ENCODE measurements at regions not wholly inside any gene's neighbourhood (a gene's known extent, or its start where the extent isn't known, plus 50 kb on each side); places are given as distances from the start of the nearest gene placed in this dataset.

DNA sequence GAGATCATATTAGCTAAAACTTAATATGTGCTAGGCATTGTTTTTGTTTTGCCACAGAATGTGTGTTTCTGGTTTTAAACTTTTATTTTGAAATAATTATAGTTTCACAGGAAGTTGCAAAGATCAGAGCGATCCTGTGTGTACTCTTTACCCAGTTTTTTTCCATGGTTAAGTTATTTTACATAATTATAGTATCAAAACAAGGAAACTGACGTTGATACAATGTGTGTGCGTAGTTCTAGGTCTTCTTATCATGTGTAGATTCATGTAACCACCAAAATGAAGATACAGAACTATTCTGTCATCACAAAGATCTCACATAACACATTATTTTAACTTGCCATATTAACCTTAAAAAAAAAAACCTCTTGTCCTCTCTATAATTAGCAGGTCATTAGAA lies 69.2 kb downstream of the BLTP1 start:
- Histone ChIP-seq H3K27me3 (replicated peaks; ENCODE audit: insufficient read depth) (no peaks in the 10 kb centered on the region), H3K4me1 (ENCODE audit: control insufficient read depth in 1 of 2, low read depth in 2 of 2) (no peaks in the 10 kb centered on the region), H3K27ac (no peak overlapping the region), H3K36me3 (peaks cover 6% of the 10 kb centered on the region), H3K4me3 (no peak overlapping the region), H3K9me3 (no peaks in the 10 kb centered on the region)
- ATAC-seq (ENCODE audit: insufficient number of reproducible peaks, low FRiP score, low read depth) (no peak), DNase-seq (ENCODE audit: low spot score) (no peak)
- TF ChIP-seq, protein P1, sequence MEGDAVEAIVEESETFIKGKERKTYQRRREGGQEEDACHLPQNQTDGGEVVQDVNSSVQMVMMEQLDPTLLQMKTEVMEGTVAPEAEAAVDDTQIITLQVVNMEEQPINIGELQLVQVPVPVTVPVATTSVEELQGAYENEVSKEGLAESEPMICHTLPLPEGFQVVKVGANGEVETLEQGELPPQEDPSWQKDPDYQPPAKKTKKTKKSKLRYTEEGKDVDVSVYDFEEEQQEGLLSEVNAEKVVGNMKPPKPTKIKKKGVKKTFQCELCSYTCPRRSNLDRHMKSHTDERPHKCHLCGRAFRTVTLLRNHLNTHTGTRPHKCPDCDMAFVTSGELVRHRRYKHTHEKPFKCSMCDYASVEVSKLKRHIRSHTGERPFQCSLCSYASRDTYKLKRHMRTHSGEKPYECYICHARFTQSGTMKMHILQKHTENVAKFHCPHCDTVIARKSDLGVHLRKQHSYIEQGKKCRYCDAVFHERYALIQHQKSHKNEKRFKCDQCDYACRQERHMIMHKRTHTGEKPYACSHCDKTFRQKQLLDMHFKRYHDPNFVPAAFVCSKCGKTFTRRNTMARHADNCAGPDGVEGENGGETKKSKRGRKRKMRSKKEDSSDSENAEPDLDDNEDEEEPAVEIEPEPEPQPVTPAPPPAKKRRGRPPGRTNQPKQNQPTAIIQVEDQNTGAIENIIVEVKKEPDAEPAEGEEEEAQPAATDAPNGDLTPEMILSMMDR (IDR thresholded peaks at IDR 0.05), result no peak

DNA sequence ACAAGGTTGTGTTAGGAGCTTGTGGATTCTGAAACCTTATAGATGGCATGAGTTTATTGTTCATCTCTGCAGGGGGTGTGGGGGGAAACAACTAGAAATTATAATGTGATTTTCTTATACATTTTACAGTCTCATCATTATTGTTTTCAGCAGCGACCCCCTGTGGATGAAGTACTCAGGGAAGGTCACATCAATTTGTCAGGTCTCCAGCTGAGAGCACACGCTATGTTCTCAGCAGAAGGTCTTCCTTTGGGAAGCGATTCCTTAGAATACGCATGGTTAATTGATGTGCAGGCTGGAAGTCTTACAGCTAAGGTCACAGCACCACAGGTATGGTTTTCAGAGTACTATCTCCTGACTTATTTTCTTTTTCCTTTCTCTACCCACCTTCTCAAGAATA lies 72.2 kb downstream of the BLTP1 start:
- TF ChIP-seq, protein P1 (IDR thresholded peaks at IDR 0.05), result no peak
- DNase-seq (ENCODE audit: low spot score), result no peak
- no peak overlapping the region for H3K4me3 ChIP-seq
- no peaks in the 10 kb centered on the region for H3K4me1 ChIP-seq (ENCODE audit: control insufficient read depth in 1 of 2, low read depth in 2 of 2)
- peaks cover 8% of the 10 kb centered on the region for H3K36me3 ChIP-seq
- H3K27ac ChIP-seq, result no peak overlapping the region
- H3K9me3 ChIP-seq, result no peaks in the 10 kb centered on the region
- no peaks in the 10 kb centered on the region for H3K27me3 ChIP-seq (replicated peaks; ENCODE audit: insufficient read depth)
- no peak for ATAC-seq (ENCODE audit: insufficient number of reproducible peaks, low FRiP score, low read depth)

DNA sequence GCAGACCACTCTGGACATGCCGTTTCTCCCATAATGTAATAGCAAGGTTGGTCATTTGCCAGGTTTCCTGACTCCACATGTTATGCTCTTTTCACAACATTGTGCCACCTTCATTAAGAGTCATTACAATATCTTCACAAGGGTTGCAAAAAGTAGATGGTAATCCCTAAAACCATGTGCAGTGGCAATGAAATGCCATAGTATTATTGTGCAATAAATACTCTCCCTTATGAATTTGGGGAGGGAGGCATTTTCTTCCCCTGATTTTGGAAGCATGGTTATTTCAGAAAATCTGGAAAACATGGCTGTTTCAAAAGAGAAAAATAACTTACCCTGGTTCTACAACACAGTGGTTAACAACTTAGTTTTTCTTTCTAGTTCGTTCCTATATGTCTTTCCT lies 75.1 kb downstream of the BLTP1 start:
- Histone ChIP-seq H3K4me1 (ENCODE audit: control insufficient read depth in 1 of 2, low read depth in 2 of 2) (no peaks in the 10 kb centered on the region), H3K27me3 (replicated peaks; ENCODE audit: insufficient read depth) (no peaks in the 10 kb centered on the region), H3K4me3 (no peak overlapping the region), H3K36me3 (peaks cover 4% of the 10 kb centered on the region), H3K9me3 (no peaks in the 10 kb centered on the region), H3K27ac (no peak overlapping the region)
- DNase-seq (ENCODE audit: low spot score) (no peak), ATAC-seq (ENCODE audit: insufficient number of reproducible peaks, low FRiP score, low read depth) (no peak)
- TF ChIP-seq, protein P1 (IDR thresholded peaks at IDR 0.05), result no peak

DNA sequence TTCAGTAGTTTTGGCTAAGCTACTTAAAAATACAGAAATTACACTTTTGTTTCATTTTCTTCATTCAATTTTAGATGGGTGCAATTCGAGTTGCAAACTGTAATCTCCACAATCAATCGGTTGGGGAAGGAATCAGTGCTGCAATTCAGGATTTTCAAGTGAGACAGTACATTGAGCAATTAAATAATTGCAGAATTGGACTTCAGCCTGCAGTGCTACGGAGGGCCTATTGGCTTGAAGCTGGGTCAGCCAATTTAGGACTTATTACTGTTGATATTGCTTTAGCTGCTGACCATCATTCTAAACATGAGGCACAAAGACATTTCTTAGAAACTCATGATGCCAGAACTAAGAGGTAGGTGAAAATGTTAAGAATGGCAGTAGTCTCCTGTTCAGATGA lies 77.7 kb downstream of the BLTP1 start:
- TF ChIP-seq, protein P1 (IDR thresholded peaks at IDR 0.05), result no peak
- no peaks in the 10 kb centered on the region for H3K27me3 ChIP-seq (replicated peaks; ENCODE audit: insufficient read depth)
- H3K4me3 ChIP-seq, result no peak overlapping the region
- no peak for ATAC-seq (ENCODE audit: insufficient number of reproducible peaks, low FRiP score, low read depth)
- no peaks in the 10 kb centered on the region for H3K9me3 ChIP-seq
- H3K4me1 ChIP-seq (ENCODE audit: control insufficient read depth in 1 of 2, low read depth in 2 of 2), result no peaks in the 10 kb centered on the region
- peaks cover 2% of the 10 kb centered on the region for H3K36me3 ChIP-seq
- no peak overlapping the region for H3K27ac ChIP-seq
- no peak for DNase-seq (ENCODE audit: low spot score)

DNA sequence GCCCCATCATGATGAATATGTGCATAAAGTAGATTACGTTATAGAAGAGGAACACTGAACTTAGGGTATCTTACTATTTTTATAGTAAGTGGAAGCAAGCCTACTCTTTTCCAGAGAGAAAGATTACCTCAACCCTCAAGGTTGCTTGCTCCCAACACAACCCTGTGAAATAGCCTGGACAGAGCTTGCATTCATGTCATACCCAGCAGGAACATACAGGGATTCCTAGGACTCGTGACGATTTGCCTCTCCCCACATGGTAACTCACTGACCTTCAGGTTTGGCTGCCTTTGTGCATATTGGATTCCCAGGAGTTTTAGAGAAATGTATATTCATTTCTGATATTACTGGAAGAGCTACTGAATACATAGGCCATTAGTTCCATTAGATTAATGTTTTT lies 80.5 kb downstream of the BLTP1 start:
- Histone ChIP-seq H3K4me1 (ENCODE audit: control insufficient read depth in 1 of 2, low read depth in 2 of 2) (no peaks in the 10 kb centered on the region), H3K36me3 (peaks cover 6% of the 10 kb centered on the region), H3K27ac (no peak overlapping the region), H3K27me3 (replicated peaks; ENCODE audit: insufficient read depth) (no peaks in the 10 kb centered on the region), H3K4me3 (no peak overlapping the region), H3K9me3 (no peaks in the 10 kb centered on the region)
- ATAC-seq (ENCODE audit: insufficient number of reproducible peaks, low FRiP score, low read depth), result no peak
- no peak for DNase-seq (ENCODE audit: low spot score)
- TF ChIP-seq, protein P1 (IDR thresholded peaks at IDR 0.05), result no peak

Data from thoracic aorta (tissue), 2 donors.